HG03064 (cell line): ENCODE measurements at regions not wholly inside any gene's neighbourhood (a gene's known extent, or its start where the extent isn't known, plus 50 kb on each side); places are given as distances from the start of the nearest gene placed in this dataset.
"Not testable (repeated sequence)": the region's sequence is repeated elsewhere in the genome, so short reads cannot be mapped to it uniquely, and the experiment has no call there.

Experiments used
- ATAC-seq: cut with Tn5 transposase; IDR thresholded peaks from one replicate; pipeline ENCODE4 v1.9.1; 2021; ENCODE audit warnings: low read depth; ENCODE audit not compliant: unreplicated experiment

DNA sequence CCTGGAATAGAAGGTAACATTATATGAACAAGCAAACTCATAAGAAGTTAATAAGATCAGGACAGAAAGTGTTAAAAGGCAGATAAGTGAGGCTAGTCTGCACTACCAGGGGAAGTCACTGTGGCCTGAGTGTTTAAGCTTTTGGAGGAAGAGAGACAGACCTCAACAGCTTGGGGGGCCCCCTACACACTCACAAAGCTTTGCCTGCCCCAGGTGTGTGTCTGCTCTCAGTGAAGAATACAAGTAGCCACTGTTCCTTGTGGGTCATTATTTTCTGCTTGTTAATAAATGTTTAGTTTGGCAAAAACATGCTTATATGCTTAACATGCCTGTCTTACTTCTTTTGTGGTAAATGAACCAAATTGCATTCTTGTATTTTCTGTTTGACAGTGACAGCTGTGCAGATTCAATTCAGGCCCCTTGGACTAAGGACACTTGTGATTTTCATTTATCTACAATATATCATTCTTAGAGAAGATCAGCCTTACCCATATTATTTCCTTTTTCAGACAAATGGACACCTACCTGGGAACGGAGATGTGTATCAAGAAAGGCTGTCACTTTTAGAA, 50.7 kb upstream of the C12orf71 start:
- no peak for ATAC-seq

DNA sequence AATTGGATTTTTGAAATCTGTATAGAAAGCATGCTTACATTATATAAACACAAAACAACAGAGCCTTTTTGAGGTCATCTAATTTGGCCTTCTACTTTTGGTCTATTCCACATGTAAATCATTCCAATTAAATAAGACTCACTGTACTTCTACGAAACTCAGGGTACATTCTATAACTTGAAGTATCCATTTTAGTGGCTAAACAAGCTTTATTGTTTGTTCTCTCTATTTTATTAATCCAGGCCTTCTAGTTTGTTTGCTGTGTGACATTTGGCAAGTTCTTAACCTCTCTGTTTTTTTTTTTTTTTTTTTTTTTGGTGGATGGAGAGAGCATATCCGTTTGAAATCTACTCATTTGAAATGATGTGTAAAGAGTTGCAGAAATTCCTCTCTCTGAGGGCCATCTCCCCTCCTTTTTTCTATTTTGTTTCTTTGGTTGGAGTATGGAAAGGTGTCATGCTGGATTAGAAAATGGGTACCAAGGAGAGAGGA, 58.1 kb upstream of the C12orf71 start:
- ATAC-seq: no peak

DNA sequence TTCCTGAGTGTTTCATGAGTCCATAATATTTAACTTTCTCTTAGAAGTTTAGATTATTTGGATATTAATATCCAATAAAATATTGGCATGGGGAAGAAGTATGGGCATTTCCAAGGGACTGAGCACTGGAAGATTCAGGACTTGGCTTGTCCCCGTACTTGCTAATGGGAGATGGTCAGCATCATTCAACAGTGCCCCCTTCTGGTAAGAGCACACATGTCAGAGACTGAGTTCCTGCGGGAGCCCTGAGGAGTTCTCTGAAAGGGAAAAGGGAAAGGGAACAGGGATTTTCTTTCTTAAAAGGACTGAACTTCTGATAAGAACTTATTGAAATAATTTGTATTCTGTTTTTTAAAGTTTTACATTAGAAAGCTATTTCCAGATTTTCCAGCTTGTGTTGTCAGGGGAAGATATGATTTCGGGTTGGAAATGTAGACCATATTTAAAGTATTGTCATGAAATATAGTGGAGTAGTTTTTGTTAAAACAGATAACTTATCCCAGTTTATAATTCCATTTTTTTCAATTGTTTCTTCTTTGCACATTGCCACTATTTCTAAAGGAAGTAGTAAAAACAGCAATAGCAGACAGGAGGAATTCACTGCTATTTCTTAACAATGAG, 59.8 kb upstream of the C12orf71 start:
- no peak for ATAC-seq

DNA sequence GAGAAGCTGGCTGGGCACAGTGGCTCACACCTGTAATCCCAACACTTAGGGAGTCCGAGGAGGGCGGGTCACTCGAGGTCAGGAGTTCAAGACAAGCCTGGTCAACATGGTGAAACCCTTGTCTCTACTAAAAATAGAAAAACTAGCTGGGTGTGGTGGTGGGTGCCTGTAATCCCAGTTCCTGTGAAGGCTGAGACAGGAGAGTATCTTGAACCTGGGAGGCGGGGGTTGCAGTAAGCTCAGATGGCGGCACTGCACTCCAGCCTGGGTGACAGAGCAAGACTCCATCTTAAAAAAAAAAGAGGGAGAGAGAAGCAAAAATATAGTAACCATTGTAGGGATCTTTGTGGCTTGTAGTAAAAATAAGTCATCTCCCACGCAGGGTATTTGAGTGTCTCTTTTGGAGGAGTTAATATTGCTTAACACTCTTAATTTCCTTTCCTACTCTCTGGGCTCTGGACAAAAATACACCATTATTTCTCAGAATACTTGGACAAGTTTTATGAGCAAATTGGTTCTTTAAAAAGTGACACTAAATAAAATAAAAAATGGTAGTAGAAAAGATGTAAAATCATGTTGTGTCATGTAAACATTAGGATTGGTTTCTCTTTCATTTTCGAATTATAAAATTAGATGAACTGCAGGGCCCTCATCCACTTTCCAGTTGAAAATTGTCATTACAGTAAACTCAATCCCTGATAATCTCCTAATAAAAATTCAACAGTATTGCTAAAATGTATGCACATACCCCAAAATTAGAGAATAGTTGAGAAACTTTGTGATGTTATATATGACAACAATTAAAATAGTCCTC, 61.1 kb upstream of the C12orf71 start:
- ATAC-seq: no peak

- peak; percentile 64 for ATAC-seq
Measured at GRCh38 chr12:27145725-27146124, 63.3 kb upstream of the C12orf71 start.

DNA sequence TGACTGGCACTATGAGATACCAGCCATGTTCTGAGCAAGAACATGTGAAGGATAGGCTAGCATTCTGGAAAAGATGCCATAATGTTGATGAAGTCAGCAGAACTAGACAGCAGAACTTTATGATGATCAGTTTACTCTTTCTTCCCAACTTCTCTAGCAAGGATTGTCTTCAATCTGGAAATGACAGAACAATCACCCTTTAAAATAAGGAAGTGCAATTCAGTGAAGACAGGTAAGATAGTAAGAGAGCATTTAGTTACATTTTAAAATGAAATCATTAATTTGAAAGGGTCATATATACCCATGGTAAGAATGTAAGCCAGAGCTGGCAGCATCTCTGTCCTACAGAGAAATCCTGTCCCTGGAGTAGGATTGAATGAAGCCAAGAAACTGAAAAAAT, 66.0 kb upstream of the C12orf71 start:
- no peak for ATAC-seq

GRCh38 chr12:27148791-27149190, 66.4 kb upstream of the C12orf71 start:
- ATAC-seq: no peak

DNA sequence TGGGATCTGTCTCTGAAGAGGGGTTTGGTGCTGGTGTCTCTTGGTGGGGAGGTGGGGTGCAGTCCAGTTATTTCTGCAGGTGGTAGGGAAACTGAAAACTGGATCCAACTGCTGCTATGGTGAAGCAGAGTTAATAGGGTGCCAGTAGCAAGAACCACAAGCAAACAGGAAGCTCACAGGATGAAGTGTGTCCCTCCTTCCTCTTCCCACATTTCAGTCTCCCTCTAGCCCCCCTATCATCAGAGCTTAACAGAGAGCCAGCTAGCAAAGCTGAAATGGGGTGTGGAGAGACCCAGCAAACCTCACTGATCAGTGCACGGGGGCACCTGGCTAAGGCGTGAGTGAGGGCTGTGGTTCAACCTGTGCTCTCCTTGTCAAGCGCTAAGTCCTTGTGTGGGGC, 69.1 kb upstream of the C12orf71 start:
- ATAC-seq: no peak

DNA sequence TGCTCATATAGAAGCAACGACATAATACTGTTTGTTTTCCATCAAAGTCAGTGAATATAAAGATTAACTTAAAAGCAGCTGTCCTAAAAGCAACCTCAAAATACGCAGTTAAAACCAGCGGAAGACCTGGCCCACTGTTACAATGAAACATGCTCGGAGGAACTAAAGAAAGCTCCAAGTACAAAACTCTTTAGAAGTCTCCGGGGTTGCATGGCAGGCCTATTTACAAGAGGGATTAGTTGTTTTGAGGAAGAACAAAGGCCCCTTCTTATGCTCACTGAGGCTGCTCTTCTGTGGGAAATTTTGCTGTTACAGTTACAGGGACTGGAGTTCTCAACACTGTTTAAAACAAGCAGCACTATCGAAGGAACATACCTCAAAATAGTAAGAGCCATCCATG, 75.9 kb upstream of the C12orf71 start:
- no peak for ATAC-seq

DNA sequence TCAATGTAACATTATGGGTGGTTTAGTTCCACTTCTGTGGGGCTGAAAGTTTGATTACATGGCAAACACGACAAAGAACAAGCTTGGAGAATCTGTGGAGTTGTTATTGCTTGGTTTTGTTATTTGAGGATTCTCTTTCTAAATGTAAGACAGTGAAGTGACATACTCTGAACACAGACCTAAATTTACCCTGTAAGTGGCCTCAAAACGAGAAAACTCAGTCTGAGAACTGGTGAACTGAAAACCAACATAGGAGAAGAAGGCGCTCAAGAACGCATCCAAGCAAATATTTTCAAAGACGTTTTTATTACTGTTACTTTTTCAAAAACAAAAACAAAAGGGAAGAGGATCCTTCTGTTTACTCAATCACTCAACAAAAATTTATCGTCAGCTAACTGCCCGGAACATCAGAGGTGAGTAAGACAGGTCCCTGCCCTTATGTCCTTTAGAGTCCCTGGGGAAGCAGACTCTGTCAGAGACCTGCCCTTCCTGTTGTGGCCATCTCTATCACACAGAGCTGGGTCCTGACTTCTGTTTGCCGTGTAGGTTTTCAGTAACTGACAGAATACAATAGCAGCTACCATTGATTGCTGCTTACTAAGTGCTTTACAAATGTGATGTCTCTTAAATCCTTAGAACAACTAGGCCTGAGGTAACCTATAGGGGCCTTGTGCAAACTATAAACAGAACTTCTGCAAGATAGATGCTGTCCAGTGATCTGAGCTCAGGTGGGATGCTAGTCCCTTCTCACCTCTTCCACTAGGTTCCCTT, 79.3 kb upstream of the C12orf71 start:
- peak; percentile 61 for ATAC-seq

GRCh38 chr12:27162229-27162537, 79.8 kb upstream of the C12orf71 start:
- ATAC-seq: no peak

GRCh38 chr12:27163048-27163715, 80.8 kb upstream of the C12orf71 start:
- no peak for ATAC-seq

DNA sequence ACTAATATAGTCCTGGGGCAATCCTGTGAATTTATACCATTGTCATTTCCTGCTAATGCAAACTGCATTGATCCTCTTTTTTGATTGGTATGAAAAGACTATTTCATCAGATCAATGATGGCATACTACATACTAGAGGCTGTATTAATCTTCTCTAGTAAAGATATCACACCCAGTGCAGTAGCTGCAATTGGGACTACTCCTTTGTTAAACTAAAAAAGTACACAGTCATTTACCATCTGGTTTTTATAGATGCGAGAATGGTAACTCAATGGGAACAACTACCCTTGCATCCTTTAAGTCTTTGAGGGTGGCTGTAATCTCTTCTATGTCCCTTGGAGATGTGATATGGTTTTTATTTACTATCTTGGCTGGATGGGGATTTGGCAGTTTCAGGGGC, 80.2 kb upstream of the STK38L start:
- ATAC-seq: no peak

DNA sequence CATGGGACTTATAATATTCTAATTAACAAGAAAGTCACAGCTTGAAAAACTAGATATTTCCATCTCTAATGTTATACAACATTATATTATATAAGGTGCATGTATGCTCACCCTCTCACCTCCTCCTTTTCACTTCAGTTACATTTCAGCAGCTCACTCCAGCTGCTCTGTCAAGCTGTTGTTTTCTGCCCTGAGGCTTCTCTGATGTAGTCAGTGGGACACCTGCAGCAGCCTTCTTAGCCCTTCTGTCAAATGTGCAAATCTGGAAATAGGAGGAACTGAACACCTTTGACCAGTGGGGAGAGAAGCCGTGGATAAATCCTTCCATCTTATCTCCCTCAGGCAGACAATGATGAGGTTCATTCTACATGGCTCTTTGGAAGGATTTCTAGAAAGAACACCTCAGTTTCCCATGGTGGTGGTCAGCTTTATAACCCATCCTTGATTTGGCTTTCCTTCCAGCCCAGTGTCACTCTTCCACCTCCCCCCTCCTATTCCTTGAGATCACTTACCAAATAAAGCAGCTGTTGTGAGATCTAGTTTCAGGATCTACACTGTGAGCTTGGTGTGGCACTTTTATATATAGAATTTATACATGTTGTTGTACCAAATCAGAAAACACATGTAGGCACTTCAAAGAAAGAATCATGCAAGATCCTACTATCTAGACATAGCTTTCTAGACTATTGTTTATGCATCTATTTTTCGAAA, 79.6 kb upstream of the STK38L start:
- ATAC-seq: no peak

DNA sequence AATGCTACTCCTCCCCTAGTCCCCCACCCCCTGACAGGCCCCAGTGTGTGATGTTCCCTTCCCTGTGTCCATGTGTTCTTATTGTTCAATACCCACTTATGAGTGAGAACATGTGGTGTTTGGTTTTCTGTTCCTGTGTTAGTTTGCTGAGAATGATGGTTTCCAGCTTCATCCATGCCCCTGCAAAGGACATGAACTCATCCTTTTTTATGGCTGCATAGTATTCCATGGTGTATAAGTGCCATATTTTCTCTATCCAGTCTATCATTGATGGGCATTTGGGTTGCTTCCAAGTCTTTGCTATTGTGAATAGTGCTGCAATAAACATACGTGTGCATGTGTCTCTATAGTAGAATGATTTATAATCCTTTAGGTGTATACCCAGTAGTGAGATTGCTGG, 78.1 kb upstream of the STK38L start:
- not testable (repeated sequence) for ATAC-seq

DNA sequence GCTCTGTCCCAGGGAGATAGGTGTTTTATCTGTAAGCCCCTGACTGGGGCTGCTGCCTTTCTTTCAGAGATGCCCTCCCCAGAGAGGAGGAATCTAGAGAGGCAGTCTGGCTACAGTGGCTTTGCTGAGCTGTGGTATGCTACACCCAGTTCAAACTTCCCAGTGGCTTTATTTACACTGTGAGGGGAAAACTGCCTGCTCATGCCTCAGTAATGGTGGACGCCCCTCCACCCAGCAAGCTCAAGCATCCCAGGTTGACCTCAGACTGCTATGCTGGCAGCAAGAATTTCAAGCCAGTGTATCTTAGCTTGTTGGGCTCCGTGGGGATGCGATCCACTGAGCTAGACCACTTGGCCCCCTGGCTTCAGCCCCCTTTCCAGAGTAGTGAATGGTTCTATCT, 72.6 kb upstream of the STK38L start:
- not testable (repeated sequence) for ATAC-seq

- no peak for ATAC-seq
Measured at GRCh38 chr12:27176765-27177164, 67.3 kb upstream of the STK38L start.

DNA sequence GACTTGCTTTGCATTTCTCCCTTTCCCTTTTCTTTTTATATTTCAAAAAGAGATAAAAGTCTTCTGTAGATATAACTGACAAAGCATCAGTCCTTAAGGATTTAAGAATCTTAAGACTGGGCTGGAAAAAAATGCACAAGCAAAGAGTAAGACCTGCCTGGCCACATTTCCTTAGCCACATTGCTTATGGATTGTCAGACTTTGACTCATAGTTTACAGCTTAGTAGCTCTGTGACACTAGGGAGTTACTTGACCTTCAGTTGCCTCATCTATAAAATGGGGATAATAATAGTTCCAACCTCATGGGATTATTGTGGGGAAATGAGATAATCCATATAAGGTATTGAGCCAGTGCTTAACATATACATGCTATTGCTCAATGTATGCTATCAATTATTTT, 66.4 kb upstream of the STK38L start:
- no peak for ATAC-seq

DNA sequence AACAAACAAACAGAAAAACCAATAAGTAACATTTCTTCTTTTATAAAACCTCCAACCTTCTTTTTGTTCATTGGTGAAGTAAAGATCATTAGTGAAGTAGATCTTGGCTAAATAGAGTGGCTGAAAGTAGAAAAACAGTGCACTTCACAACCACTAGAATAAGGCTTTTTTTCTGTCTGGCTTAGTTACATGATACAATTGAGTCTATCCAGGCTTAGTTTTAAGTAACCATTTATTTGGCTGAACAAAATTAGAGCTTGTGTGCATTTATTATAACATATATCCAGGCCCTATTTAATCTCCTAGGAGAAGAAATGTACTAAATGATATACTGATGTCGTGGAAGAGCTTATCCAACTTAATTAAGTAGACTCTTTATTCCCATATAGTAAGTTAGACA, 65.8 kb upstream of the STK38L start:
- ATAC-seq: no peak
